Osteocyte (in vitro differentiated cells): ENCODE measurements at regions not wholly inside any gene's neighbourhood (a gene's known extent, or its start where the extent isn't known, plus 50 kb on each side); places are given as distances from the start of the nearest gene placed in this dataset.

Experiments used
- DNase-seq: peaks from one replicate; pipeline ENCODE4 v3.0.0; 2021; ENCODE audit warnings: mixed read lengths; ENCODE audit not compliant: unreplicated experiment; ENCODE audit errors: extremely low spot score
- H3K27ac Mint-ChIP-seq: one replicate; pipeline ENCODE4 v1.8.0; 2021; ENCODE audit warnings: mild to moderate bottlenecking, mixed read lengths; ENCODE audit not compliant: unreplicated experiment
- H3K27me3 Mint-ChIP-seq: one replicate; pipeline ENCODE4 v1.8.0; 2021; ENCODE audit warnings: mixed read lengths; ENCODE audit not compliant: unreplicated experiment
- H3K36me3 Mint-ChIP-seq: one replicate; pipeline ENCODE4 v1.8.0; 2021; ENCODE audit warnings: mixed read lengths; ENCODE audit not compliant: unreplicated experiment
- H3K4me1 Mint-ChIP-seq: one replicate; pipeline ENCODE4 v1.8.0; 2021; ENCODE audit warnings: mixed read lengths; ENCODE audit not compliant: unreplicated experiment
- H3K4me3 Mint-ChIP-seq: one replicate; pipeline ENCODE4 v1.8.0; 2021; ENCODE audit warnings: mild to moderate bottlenecking, moderate library complexity, mixed read lengths; ENCODE audit not compliant: unreplicated experiment
- H3K9me3 Mint-ChIP-seq: one replicate; pipeline ENCODE4 v1.8.0; 2021; ENCODE audit warnings: mixed read lengths; ENCODE audit not compliant: unreplicated experiment
- CTCF ChIP-seq: fragments of 200-600 bp; sonication (generic); IDR thresholded peaks from 2 replicates; pipeline ENCODE4 v1.5.0; 2021; ENCODE audit warnings: antibody characterized with exemption, mild to moderate bottlenecking, moderate library complexity

GRCh38 chr5:4019009-4019769 lies 423.6 kb downstream of the IRX1 start:
- peaks cover 58% of the 10 kb centered on the region for H3K9me3 Mint-ChIP-seq
- H3K4me3 Mint-ChIP-seq, result no peak overlapping the region
- H3K27me3 Mint-ChIP-seq, result no peaks in the 10 kb centered on the region
- H3K27ac Mint-ChIP-seq, result no peak overlapping the region
- H3K4me1 Mint-ChIP-seq, result no peaks in the 10 kb centered on the region
- H3K36me3 Mint-ChIP-seq, result no peaks in the 10 kb centered on the region
- no peak for DNase-seq
- no peak for TF ChIP-seq CTCF

GRCh38 chr5:4019841-4020240 lies 424.2 kb downstream of the IRX1 start:
- Mint-ChIP-seq H3K4me1 (no peaks in the 10 kb centered on the region), H3K27me3 (no peaks in the 10 kb centered on the region), H3K4me3 (no peak overlapping the region), H3K27ac (no peak overlapping the region), H3K9me3 (peaks cover 54% of the 10 kb centered on the region), H3K36me3 (no peaks in the 10 kb centered on the region)
- TF ChIP-seq CTCF, result no peak
- DNase-seq, result no peak

- no peak for DNase-seq
- H3K27ac Mint-ChIP-seq, result no peak overlapping the region
- no peaks in the 10 kb centered on the region for H3K27me3 Mint-ChIP-seq
- no peak for TF ChIP-seq CTCF
- no peaks in the 10 kb centered on the region for H3K36me3 Mint-ChIP-seq
- peaks cover 53% of the 10 kb centered on the region for H3K9me3 Mint-ChIP-seq
- H3K4me3 Mint-ChIP-seq, result no peak overlapping the region
- H3K4me1 Mint-ChIP-seq, result no peaks in the 10 kb centered on the region
Observed at GRCh38 chr5:4020400-4020799, 424.8 kb downstream of the IRX1 start.

- no peak for TF ChIP-seq CTCF
- no peak overlapping the region for H3K4me3 Mint-ChIP-seq
- no peaks in the 10 kb centered on the region for H3K4me1 Mint-ChIP-seq
- H3K9me3 Mint-ChIP-seq, result peaks cover 40% of the 10 kb centered on the region
- no peaks in the 10 kb centered on the region for H3K27me3 Mint-ChIP-seq
- H3K27ac Mint-ChIP-seq, result no peak overlapping the region
- H3K36me3 Mint-ChIP-seq, result no peaks in the 10 kb centered on the region
- DNase-seq, result no peak
Observed at GRCh38 chr5:4022056-4022670, 426.5 kb downstream of the IRX1 start.

GRCh38 chr5:4023091-4023752 lies 427.6 kb downstream of the IRX1 start:
- H3K27ac Mint-ChIP-seq, result no peak overlapping the region
- H3K4me3 Mint-ChIP-seq, result no peak overlapping the region
- peaks cover 34% of the 10 kb centered on the region for H3K9me3 Mint-ChIP-seq
- no peaks in the 10 kb centered on the region for H3K27me3 Mint-ChIP-seq
- no peaks in the 10 kb centered on the region for H3K36me3 Mint-ChIP-seq
- no peak for DNase-seq
- H3K4me1 Mint-ChIP-seq, result no peaks in the 10 kb centered on the region
- no peak for TF ChIP-seq CTCF
